DND-41 (cell line): ENCODE measurements at regions not wholly inside any gene's neighbourhood (a gene's known extent, or its start where the extent isn't known, plus 50 kb on each side); places are given as distances from the start of the nearest gene placed in this dataset.

Experiments
- CTCF ChIP-seq: IDR thresholded peaks from 2 replicates; pipeline ENCODE4 v1.5.1; 2012; ENCODE audit warnings: borderline replicate concordance, low read length, moderate library complexity, mild to moderate bottlenecking; ENCODE audit not compliant: poor library complexity, severe bottlenecking; ENCODE audit errors: extremely low read depth
- EZH2 ChIP-seq: IDR thresholded peaks from 3 replicates; pipeline ENCODE4 v1.6.1; 2012; ENCODE audit warnings: borderline replicate concordance, low read depth, mild to moderate bottlenecking, moderate library complexity, low read length, inconsistent platforms; ENCODE audit not compliant: severe bottlenecking

DNA sequence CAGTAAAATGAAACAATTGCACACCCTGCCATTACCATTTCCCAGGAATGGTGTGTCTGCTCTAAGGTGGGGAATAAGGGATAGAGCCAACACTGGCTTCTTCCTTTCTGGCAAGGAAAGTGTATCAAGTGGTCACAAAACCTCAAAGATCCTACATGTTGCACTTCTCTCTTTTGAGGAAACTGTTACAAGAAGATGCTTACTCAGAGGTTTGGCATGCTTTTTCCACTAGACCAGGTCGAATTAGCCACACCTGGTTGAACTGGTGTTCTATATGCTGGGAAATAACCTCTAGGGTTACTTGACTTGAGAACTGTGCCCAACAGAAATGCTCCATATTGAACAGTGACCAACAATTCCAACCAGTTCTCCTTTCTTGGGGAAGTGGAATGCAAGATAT lies 102.9 kb downstream of the LRRN1 start:
- TF ChIP-seq CTCF (no peak), EZH2 (no peak)
